Lower leg skin (tissue), 3 donors: ENCODE measurements at regions not wholly inside any gene's neighbourhood (a gene's known extent, or its start where the extent isn't known, plus 50 kb on each side); places are given as distances from the start of the nearest gene placed in this dataset.

Experiments
- POLR2A ChIP-seq, 2 donors: fragments of 450-650 bp; IDR thresholded peaks; one replicate each; pipeline ENCODE4 v1.6.1; 2016 to 2017; ENCODE audit warnings: antibody characterized with exemption in 2 of 2, mild to moderate bottlenecking in 1 of 2, moderate library complexity in 1 of 2
- TF ChIP-seq, protein P1 (sequence below), 3 donors: fragments of 450-650 bp; IDR thresholded peaks; one replicate each; pipeline ENCODE4 v1.5.1; 2016; ENCODE audit warnings: antibody characterized with exemption in 3 of 3, mild to moderate bottlenecking in 3 of 3, moderate library complexity in 2 of 3

DNA sequence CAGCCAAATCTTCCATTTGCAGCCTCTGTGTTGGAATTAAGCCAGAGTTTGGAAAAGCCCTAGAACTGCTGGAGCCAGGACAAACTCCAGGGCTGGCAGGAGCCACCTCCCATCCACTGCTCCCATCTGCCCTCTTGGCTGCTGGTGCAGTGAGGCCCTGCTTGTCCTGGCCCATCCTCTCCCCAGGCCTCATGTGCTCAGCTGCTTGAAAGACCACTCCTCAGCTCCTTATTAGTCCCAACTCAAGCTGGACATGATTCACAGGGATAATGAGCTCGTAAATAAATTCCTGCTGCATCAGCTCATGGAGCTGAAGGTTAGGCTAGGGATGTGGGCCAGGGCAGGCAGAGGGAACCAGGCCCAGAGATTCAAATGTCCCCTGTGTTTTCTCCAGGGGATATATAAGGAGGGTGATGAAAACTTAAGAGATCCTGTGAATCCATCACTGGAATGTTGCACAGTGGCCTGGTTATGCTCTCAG is 282.8 kb downstream of the RPS24 start:
- TF ChIP-seq, protein P1, sequence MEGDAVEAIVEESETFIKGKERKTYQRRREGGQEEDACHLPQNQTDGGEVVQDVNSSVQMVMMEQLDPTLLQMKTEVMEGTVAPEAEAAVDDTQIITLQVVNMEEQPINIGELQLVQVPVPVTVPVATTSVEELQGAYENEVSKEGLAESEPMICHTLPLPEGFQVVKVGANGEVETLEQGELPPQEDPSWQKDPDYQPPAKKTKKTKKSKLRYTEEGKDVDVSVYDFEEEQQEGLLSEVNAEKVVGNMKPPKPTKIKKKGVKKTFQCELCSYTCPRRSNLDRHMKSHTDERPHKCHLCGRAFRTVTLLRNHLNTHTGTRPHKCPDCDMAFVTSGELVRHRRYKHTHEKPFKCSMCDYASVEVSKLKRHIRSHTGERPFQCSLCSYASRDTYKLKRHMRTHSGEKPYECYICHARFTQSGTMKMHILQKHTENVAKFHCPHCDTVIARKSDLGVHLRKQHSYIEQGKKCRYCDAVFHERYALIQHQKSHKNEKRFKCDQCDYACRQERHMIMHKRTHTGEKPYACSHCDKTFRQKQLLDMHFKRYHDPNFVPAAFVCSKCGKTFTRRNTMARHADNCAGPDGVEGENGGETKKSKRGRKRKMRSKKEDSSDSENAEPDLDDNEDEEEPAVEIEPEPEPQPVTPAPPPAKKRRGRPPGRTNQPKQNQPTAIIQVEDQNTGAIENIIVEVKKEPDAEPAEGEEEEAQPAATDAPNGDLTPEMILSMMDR (IDR thresholded peaks at IDR 0.05): no peak
- no peak for TF ChIP-seq POLR2A (IDR thresholded peaks at IDR 0.05)
